D721Med (cell line): ENCODE measurements at regions not wholly inside any gene's neighbourhood (a gene's known extent, or its start where the extent isn't known, plus 50 kb on each side); places are given as distances from the start of the nearest gene placed in this dataset.

ENCODE experiments used
- DNase-seq: peaks from one replicate; pipeline ENCODE4 v3.0.0; 2011; ENCODE audit warnings: low spot score; ENCODE audit not compliant: insufficient read length
- FAIRE-seq: peaks from 2 replicates; lab custom pipeline; 2011; peaks lifted over from hg19 to GRCh38; lab: Jason Lieb, UNC
- TF ChIP-seq, protein P1 (sequence below): IDR thresholded peaks from 2 replicates; pipeline ENCODE4 v1.5.1; 2012; ENCODE audit warnings: mild to moderate bottlenecking, control low read depth; ENCODE audit not compliant: insufficient read depth; ENCODE audit errors: missing control alignments

- FAIRE-seq (no peak), DNase-seq (no peak)
- TF ChIP-seq, protein P1, sequence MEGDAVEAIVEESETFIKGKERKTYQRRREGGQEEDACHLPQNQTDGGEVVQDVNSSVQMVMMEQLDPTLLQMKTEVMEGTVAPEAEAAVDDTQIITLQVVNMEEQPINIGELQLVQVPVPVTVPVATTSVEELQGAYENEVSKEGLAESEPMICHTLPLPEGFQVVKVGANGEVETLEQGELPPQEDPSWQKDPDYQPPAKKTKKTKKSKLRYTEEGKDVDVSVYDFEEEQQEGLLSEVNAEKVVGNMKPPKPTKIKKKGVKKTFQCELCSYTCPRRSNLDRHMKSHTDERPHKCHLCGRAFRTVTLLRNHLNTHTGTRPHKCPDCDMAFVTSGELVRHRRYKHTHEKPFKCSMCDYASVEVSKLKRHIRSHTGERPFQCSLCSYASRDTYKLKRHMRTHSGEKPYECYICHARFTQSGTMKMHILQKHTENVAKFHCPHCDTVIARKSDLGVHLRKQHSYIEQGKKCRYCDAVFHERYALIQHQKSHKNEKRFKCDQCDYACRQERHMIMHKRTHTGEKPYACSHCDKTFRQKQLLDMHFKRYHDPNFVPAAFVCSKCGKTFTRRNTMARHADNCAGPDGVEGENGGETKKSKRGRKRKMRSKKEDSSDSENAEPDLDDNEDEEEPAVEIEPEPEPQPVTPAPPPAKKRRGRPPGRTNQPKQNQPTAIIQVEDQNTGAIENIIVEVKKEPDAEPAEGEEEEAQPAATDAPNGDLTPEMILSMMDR = no peak
Measured at GRCh38 chr15:25545017-25545416, 106.2 kb upstream of the UBE3A start.

- FAIRE-seq (no peak), DNase-seq (no peak)
- TF ChIP-seq, protein P1 = no peak
Measured at GRCh38 chr15:25544076-25544475, 105.3 kb upstream of the UBE3A start.

- DNase-seq (no peak), FAIRE-seq (no peak)
- TF ChIP-seq, protein P1 = peak; percentile 6
Measured at GRCh38 chr15:25543196-25543595, 104.4 kb upstream of the UBE3A start.

- FAIRE-seq (no peak), DNase-seq (no peak)
Measured at GRCh38 chr15:25541228-25541627, 102.4 kb upstream of the UBE3A start.

DNA sequence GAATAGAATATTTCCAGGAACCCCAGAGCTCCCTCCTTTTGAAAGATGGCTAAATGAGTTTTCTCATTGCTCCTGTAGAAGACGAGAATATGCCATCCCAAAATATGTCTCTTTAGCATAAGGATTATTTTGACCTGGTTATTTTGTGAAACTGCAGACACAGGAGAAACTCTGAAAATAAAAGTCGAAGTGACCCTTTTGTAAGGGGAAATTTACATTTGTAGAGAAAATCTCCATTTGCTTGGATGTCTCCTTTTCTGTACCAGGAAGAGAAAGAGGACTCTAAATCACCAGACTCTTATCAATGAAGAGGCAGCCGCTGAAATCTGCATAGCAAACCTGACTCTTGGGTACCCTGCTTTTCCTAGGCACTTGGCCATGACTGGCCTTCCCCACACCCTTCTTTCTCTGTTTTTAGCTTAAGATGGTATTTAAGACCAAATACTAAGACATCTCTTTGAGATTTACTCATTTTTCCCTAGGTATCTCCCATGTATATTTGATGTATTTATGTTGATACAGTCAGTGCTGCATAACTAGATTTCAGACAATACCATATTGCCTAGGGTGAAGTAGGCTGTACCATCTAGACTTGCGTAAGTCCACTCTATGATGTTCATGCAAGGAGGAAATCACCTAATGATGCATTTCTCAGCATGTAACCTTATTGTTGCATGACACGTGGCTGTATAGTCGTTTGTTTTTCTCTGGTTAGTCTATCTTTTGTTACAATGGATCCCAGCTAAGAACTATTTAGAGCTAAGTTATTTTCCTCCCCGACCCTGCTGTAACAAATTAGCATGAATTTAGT lies 98.2 kb upstream of the UBE3A start:
- TF ChIP-seq, protein P1 = no peak
- DNase-seq (no peak), FAIRE-seq (no peak)

More at GRCh38 chr15:25541228-25541627, 102.4 kb upstream of the UBE3A start:
- TF ChIP-seq, protein P1 = no peak

GRCh38 chr15:25535866-25536265 lies 97.0 kb upstream of the UBE3A start:
- FAIRE-seq (no peak), DNase-seq (no peak)
- TF ChIP-seq, protein P1 = no peak

DNA sequence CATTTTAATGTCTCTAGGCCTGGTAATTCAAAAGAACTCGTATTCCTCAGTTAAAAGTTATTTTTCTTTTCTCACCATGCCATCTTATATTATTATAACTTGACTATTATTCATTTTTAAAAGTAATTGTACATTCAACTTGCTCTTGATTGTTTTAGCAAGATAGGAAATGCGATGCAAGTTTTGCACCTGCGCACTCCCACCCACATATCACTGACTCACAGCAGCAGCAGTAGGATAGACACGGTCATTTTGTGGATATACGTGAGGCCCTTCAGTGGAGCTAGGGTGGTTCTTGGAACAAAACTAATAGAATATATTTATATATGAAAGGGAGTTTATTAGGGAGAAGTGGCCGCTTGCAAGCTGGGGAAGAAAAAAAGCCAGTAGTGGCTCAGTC lies 95.5 kb upstream of the UBE3A start:
- FAIRE-seq (no peak), DNase-seq (no peak)
- TF ChIP-seq, protein P1 = no peak
